GM23338 (cell line): ENCODE measurements at regions not wholly inside any gene's neighbourhood (a gene's known extent, or its start where the extent isn't known, plus 50 kb on each side); places are given as distances from the start of the nearest gene placed in this dataset.

Source experiments
- CREB1 ChIP-seq: fragments of 250-450 bp; sonication (Bioruptor Pico); IDR thresholded peaks from 2 replicates; pipeline ENCODE4 v1.5.0; 2020; ENCODE audit warnings: low read depth, mild to moderate bottlenecking, moderate library complexity
- ZNF331 ChIP-seq: fragments of 250-450 bp; sonication (Bioruptor Pico); IDR thresholded peaks from 2 replicates; pipeline ENCODE4 v1.5.0; 2020; ENCODE audit warnings: low read depth, mild to moderate bottlenecking, moderate library complexity
- TF ChIP-seq, protein P1 (sequence below): IDR thresholded peaks from 2 replicates; pipeline ENCODE4 v1.6.1; 2016; ENCODE audit warnings: antibody characterized with exemption
- TF ChIP-seq, protein P2 (sequence below): IDR thresholded peaks from one replicate; pipeline ENCODE4 v1.6.1; 2018; ENCODE audit warnings: antibody characterized with exemption; ENCODE audit not compliant: unreplicated experiment
- TF ChIP-seq, protein P3 (sequence below), 2 experiments: fragments of 200-600 bp in 1 of 2; sonication (generic) in 1 of 2; conservative IDR thresholded peaks; 2 replicates each; pipeline versions ENCODE4 v1.5.1 to v1.6.1; 2016 to 2017; ENCODE audit warnings: antibody characterized with exemption in 2 of 2, low read depth in 2 of 2, mild to moderate bottlenecking in 2 of 2, moderate library complexity in 1 of 2

DNA sequence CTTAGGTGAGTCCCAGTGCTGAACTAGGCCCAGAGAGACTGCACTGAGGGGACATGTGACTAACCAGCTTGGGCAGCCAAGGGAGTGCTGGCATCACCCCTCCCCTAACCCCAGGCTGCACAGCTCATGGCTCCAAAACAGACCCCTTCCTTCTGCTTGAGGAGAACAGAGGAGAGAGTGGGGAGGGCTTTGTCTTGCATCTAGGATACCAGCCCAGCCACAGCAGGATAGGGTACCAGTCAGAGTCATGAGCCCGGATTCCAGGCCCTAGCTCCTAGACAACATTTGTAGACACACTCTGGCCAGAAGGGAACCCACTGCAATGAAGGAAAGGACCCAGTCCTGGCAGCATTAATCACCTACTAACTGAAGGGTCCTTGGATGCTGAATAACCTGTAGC, 49.9 kb upstream of the PLSCR4 start (continued):
- TF ChIP-seq, protein P1, sequence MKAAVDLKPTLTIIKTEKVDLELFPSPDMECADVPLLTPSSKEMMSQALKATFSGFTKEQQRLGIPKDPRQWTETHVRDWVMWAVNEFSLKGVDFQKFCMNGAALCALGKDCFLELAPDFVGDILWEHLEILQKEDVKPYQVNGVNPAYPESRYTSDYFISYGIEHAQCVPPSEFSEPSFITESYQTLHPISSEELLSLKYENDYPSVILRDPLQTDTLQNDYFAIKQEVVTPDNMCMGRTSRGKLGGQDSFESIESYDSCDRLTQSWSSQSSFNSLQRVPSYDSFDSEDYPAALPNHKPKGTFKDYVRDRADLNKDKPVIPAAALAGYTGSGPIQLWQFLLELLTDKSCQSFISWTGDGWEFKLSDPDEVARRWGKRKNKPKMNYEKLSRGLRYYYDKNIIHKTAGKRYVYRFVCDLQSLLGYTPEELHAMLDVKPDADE = no peak
- TF ChIP-seq ZNF331 (CRISPR knock-in tag) (no peak), CREB1 (CRISPR knock-in tag) (no peak)
- TF ChIP-seq, protein P2, sequence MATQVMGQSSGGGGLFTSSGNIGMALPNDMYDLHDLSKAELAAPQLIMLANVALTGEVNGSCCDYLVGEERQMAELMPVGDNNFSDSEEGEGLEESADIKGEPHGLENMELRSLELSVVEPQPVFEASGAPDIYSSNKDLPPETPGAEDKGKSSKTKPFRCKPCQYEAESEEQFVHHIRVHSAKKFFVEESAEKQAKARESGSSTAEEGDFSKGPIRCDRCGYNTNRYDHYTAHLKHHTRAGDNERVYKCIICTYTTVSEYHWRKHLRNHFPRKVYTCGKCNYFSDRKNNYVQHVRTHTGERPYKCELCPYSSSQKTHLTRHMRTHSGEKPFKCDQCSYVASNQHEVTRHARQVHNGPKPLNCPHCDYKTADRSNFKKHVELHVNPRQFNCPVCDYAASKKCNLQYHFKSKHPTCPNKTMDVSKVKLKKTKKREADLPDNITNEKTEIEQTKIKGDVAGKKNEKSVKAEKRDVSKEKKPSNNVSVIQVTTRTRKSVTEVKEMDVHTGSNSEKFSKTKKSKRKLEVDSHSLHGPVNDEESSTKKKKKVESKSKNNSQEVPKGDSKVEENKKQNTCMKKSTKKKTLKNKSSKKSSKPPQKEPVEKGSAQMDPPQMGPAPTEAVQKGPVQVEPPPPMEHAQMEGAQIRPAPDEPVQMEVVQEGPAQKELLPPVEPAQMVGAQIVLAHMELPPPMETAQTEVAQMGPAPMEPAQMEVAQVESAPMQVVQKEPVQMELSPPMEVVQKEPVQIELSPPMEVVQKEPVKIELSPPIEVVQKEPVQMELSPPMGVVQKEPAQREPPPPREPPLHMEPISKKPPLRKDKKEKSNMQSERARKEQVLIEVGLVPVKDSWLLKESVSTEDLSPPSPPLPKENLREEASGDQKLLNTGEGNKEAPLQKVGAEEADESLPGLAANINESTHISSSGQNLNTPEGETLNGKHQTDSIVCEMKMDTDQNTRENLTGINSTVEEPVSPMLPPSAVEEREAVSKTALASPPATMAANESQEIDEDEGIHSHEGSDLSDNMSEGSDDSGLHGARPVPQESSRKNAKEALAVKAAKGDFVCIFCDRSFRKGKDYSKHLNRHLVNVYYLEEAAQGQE = no peak
- TF ChIP-seq, protein P3, sequence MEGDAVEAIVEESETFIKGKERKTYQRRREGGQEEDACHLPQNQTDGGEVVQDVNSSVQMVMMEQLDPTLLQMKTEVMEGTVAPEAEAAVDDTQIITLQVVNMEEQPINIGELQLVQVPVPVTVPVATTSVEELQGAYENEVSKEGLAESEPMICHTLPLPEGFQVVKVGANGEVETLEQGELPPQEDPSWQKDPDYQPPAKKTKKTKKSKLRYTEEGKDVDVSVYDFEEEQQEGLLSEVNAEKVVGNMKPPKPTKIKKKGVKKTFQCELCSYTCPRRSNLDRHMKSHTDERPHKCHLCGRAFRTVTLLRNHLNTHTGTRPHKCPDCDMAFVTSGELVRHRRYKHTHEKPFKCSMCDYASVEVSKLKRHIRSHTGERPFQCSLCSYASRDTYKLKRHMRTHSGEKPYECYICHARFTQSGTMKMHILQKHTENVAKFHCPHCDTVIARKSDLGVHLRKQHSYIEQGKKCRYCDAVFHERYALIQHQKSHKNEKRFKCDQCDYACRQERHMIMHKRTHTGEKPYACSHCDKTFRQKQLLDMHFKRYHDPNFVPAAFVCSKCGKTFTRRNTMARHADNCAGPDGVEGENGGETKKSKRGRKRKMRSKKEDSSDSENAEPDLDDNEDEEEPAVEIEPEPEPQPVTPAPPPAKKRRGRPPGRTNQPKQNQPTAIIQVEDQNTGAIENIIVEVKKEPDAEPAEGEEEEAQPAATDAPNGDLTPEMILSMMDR (conservative IDR thresholded peaks at IDR 0.05; ENCODE audit: low read depth in 2 of 2) = no peak
